H7 (cell line): ENCODE measurements at regions not wholly inside any gene's neighbourhood (a gene's known extent, or its start where the extent isn't known, plus 50 kb on each side); places are given as distances from the start of the nearest gene placed in this dataset.
A peak's percentile ranks its signal among the peaks of the same experiment; 100 is the strongest.

ENCODE experiments used
- DNase-seq: peaks from one replicate; pipeline ENCODE4 v3.0.0; 2012
- H3K27me3 ChIP-seq: 2 replicates; pipeline ENCODE4 v1.6.0; 2011; ENCODE audit warnings: mild to moderate bottlenecking, low read length; ENCODE audit not compliant: control insufficient read depth, insufficient read depth
- H3K36me3 ChIP-seq: replicated peaks from 2 replicates; pipeline ENCODE4 v1.5.1; 2011; ENCODE audit warnings: low read length; ENCODE audit not compliant: control insufficient read depth, insufficient read depth
- H3K4me3 ChIP-seq: 2 replicates; pipeline ENCODE4 v1.5.1; 2011; ENCODE audit warnings: low read depth, mild to moderate bottlenecking, control low read depth, low read length, moderate library complexity; ENCODE audit not compliant: insufficient read depth

GRCh38 chr13:87087741-87088140 lies 583.4 kb upstream of the SLITRK5 start:
- no peaks in the 10 kb centered on the region for H3K27me3 ChIP-seq
- DNase-seq, result no peak
- no peaks in the 10 kb centered on the region for H3K36me3 ChIP-seq
- no peak overlapping the region for H3K4me3 ChIP-seq

- no peak for DNase-seq
- H3K27me3 ChIP-seq, result no peaks in the 10 kb centered on the region
- H3K36me3 ChIP-seq, result no peaks in the 10 kb centered on the region
- H3K4me3 ChIP-seq, result no peak overlapping the region
These were observed 581.8 kb upstream of the SLITRK5 start for GRCh38 chr13:87089391-87089790.

GRCh38 chr13:87093399-87093798 lies 577.8 kb upstream of the SLITRK5 start:
- H3K27me3 ChIP-seq, result no peaks in the 10 kb centered on the region
- no peaks in the 10 kb centered on the region for H3K36me3 ChIP-seq
- no peak for DNase-seq

GRCh38 chr13:87094646-87095045 lies 576.5 kb upstream of the SLITRK5 start:
- Histone ChIP-seq H3K27me3 (no peaks in the 10 kb centered on the region), H3K36me3 (no peaks in the 10 kb centered on the region), H3K4me3 (no peak overlapping the region)
- DNase-seq, result no peak

More at GRCh38 chr13:87093399-87093798, 577.8 kb upstream of the SLITRK5 start:
- H3K4me3 ChIP-seq, result no peak overlapping the region

GRCh38 chr13:87100431-87100830 lies 570.7 kb upstream of the SLITRK5 start:
- Histone ChIP-seq H3K4me3 (no peak overlapping the region), H3K36me3 (no peaks in the 10 kb centered on the region), H3K27me3 (no peaks in the 10 kb centered on the region)
- no peak for DNase-seq

- H3K27me3 ChIP-seq, result no peaks in the 10 kb centered on the region; the same call in 1 of the 2 replicates
- H3K36me3 ChIP-seq, result no peaks in the 10 kb centered on the region
- H3K4me3 ChIP-seq, result no peak overlapping the region
- DNase-seq, result no peak
These were observed 563.5 kb upstream of the SLITRK5 start for GRCh38 chr13:87107651-87108050.

- H3K36me3 ChIP-seq, result no peaks in the 10 kb centered on the region
- no peak for DNase-seq
- no peak overlapping the region for H3K4me3 ChIP-seq
- H3K27me3 ChIP-seq, result no peaks in the 10 kb centered on the region
These were observed 550.7 kb upstream of the SLITRK5 start for GRCh38 chr13:87120476-87120875.

- Histone ChIP-seq H3K4me3 (no peak overlapping the region), H3K36me3 (no peaks in the 10 kb centered on the region), H3K27me3 (no peaks in the 10 kb centered on the region; the same call in 1 of the 2 replicates)
- no peak for DNase-seq
These were observed 548.6 kb upstream of the SLITRK5 start for GRCh38 chr13:87122551-87122950.

- DNase-seq, result peak; percentile 1
- Histone ChIP-seq H3K36me3 (no peaks in the 10 kb centered on the region), H3K27me3 (no peaks in the 10 kb centered on the region; the same call in 1 of the 2 replicates), H3K4me3 (no peak overlapping the region)
These were observed 547.0 kb upstream of the SLITRK5 start for GRCh38 chr13:87123987-87124784.

- Histone ChIP-seq H3K4me3 (no peak overlapping the region), H3K36me3 (no peaks in the 10 kb centered on the region), H3K27me3 (no peaks in the 10 kb centered on the region; the same call in 1 of the 2 replicates)
- no peak for DNase-seq
These were observed 546.4 kb upstream of the SLITRK5 start for GRCh38 chr13:87124785-87125074.

GRCh38 chr13:87128036-87128435 lies 543.1 kb upstream of the SLITRK5 start:
- no peak overlapping the region for H3K4me3 ChIP-seq
- no peaks in the 10 kb centered on the region; the same call in 1 of the 2 replicates for H3K27me3 ChIP-seq
- DNase-seq, result peak; percentile 9
- no peaks in the 10 kb centered on the region for H3K36me3 ChIP-seq

GRCh38 chr13:87128491-87128890 lies 542.7 kb upstream of the SLITRK5 start:
- Histone ChIP-seq H3K4me3 (no peak overlapping the region), H3K27me3 (no peaks in the 10 kb centered on the region; the same call in 1 of the 2 replicates), H3K36me3 (no peaks in the 10 kb centered on the region)
- DNase-seq, result no peak

- H3K4me3 ChIP-seq, result no peak overlapping the region
- no peak for DNase-seq
- no peaks in the 10 kb centered on the region; the same call in 1 of the 2 replicates for H3K27me3 ChIP-seq
- H3K36me3 ChIP-seq, result no peaks in the 10 kb centered on the region
These were observed 541.4 kb upstream of the SLITRK5 start for GRCh38 chr13:87129602-87130300.

GRCh38 chr13:87130423-87130822 lies 540.7 kb upstream of the SLITRK5 start:
- Histone ChIP-seq H3K4me3 (no peak overlapping the region), H3K27me3 (no peaks in the 10 kb centered on the region; the same call in 1 of the 2 replicates), H3K36me3 (no peaks in the 10 kb centered on the region)
- DNase-seq, result no peak

GRCh38 chr13:87131611-87132010 lies 539.6 kb upstream of the SLITRK5 start:
- Histone ChIP-seq H3K27me3 (no peaks in the 10 kb centered on the region; the same call in 1 of the 2 replicates), H3K36me3 (no peaks in the 10 kb centered on the region), H3K4me3 (no peak overlapping the region)
- DNase-seq, result no peak
